ENCODE measurements at regions not wholly inside any gene's neighbourhood (a gene's known extent, or its start where the extent isn't known, plus 50 kb on each side); places are given as distances from the start of the nearest gene placed in this dataset.

GRCh38 chr9:22382331-22382730 lies 64.3 kb upstream of the DMRTA1 start:
- H3K4me3 ChIP-seq (replicated peaks in 1 of 2; ENCODE audit: low read depth in 2 of 2, low read length in 2 of 2) = no peak overlapping the region
- no peak for TF ChIP-seq CTCF (IDR thresholded peaks at IDR 0.05; ENCODE audit: low read depth, low read length)
- DNase-seq (ENCODE audit: low read depth in 2 of 2) = no peak

GRCh38 chr9:22383718-22384117 lies 62.9 kb upstream of the DMRTA1 start:
- H3K4me3 ChIP-seq (replicated peaks in 1 of 2; ENCODE audit: low read depth in 2 of 2, low read length in 2 of 2) = no peak overlapping the region
- TF ChIP-seq CTCF (IDR thresholded peaks at IDR 0.05; ENCODE audit: low read depth, low read length) = no peak

GRCh38 chr9:22389271-22389670 lies 57.4 kb upstream of the DMRTA1 start:
- H3K4me3 ChIP-seq (replicated peaks in 1 of 2; ENCODE audit: low read depth in 2 of 2, low read length in 2 of 2) = no peak overlapping the region
- no peak for DNase-seq (ENCODE audit: low read depth in 2 of 2)
- no peak for TF ChIP-seq CTCF (IDR thresholded peaks at IDR 0.05; ENCODE audit: low read depth, low read length)

More at GRCh38 chr9:22383718-22384117, 62.9 kb upstream of the DMRTA1 start:
- DNase-seq (ENCODE audit: low read depth in 2 of 2) = no peak

GRCh38 chr9:22392523-22392922 lies 54.1 kb upstream of the DMRTA1 start:
- H3K4me3 ChIP-seq (replicated peaks in 1 of 2; ENCODE audit: low read depth in 2 of 2, low read length in 2 of 2) = no peak overlapping the region
- TF ChIP-seq CTCF (IDR thresholded peaks at IDR 0.05; ENCODE audit: low read depth, low read length) = no peak
- no peak for DNase-seq (ENCODE audit: low read depth in 2 of 2)

GRCh38 chr9:22395687-22396141 lies 50.9 kb upstream of the DMRTA1 start:
- H3K4me3 ChIP-seq (replicated peaks in 1 of 2; ENCODE audit: low read depth in 2 of 2, low read length in 2 of 2) = no peak overlapping the region
- DNase-seq (ENCODE audit: low read depth in 2 of 2) = peak in 1 of 2 donors; percentile 45
- no peak for TF ChIP-seq CTCF (IDR thresholded peaks at IDR 0.05; ENCODE audit: low read depth, low read length)

Measured in cardiac fibroblast (primary cell).